IMR-90 (cell line): ENCODE measurements at regions not wholly inside any gene's neighbourhood (a gene's known extent, or its start where the extent isn't known, plus 50 kb on each side); places are given as distances from the start of the nearest gene placed in this dataset.
A peak's percentile ranks its signal among the peaks of the same experiment; 100 is the strongest.

Experiments
- BHLHE40 ChIP-seq: fragments of 150-350 bp; IDR thresholded peaks from 2 replicates; pipeline ENCODE4 v1.6.1; 2016; ENCODE audit warnings: mild to moderate bottlenecking, low read depth, low read length
- CEBPB ChIP-seq: IDR thresholded peaks from 2 replicates; pipeline ENCODE4 v1.6.1; 2012; ENCODE audit warnings: low read depth, low read length, improper control_type of control experiment
- FOS ChIP-seq: fragments of 150-350 bp; IDR thresholded peaks from 2 replicates; pipeline ENCODE4 v1.6.1; 2016; ENCODE audit warnings: low read depth, low read length
- MAZ ChIP-seq: IDR thresholded peaks from 2 replicates; pipeline ENCODE4 v1.6.1; 2012; ENCODE audit warnings: low read depth, mild to moderate bottlenecking, low read length, improper control_type of control experiment, moderate library complexity, borderline replicate concordance
- POLR2A ChIP-seq: IDR thresholded peaks from 2 replicates; pipeline ENCODE4 v1.6.1; 2012; ENCODE audit warnings: mild to moderate bottlenecking, low read depth, low read length
- RFX5 ChIP-seq: IDR thresholded peaks from 2 replicates; pipeline ENCODE4 v1.8.0; 2012; ENCODE audit warnings: low read depth, mild to moderate bottlenecking, low read length, moderate library complexity
- SMC3 ChIP-seq: fragments of 150-350 bp; IDR thresholded peaks from 2 replicates; pipeline ENCODE4 v1.6.1; 2016; ENCODE audit warnings: low read depth, mild to moderate bottlenecking, antibody characterized with exemption, low read length, moderate library complexity
- USF2 ChIP-seq: fragments of 150-350 bp; IDR thresholded peaks from 2 replicates; pipeline ENCODE4 v1.6.1; 2017; ENCODE audit warnings: mild to moderate bottlenecking, antibody characterized with exemption, low read length, low read depth
- TF ChIP-seq, protein P1 (sequence below): conservative IDR thresholded peaks from 2 replicates; pipeline ENCODE4 v1.5.1; 2012; ENCODE audit warnings: mild to moderate bottlenecking, low read depth, low read length, improper control_type of control experiment

GRCh38 chr5:99032234-99033013 lies 103.6 kb upstream of the CHD1 start:
- no peak for TF ChIP-seq POLR2A
- TF ChIP-seq, protein P1, sequence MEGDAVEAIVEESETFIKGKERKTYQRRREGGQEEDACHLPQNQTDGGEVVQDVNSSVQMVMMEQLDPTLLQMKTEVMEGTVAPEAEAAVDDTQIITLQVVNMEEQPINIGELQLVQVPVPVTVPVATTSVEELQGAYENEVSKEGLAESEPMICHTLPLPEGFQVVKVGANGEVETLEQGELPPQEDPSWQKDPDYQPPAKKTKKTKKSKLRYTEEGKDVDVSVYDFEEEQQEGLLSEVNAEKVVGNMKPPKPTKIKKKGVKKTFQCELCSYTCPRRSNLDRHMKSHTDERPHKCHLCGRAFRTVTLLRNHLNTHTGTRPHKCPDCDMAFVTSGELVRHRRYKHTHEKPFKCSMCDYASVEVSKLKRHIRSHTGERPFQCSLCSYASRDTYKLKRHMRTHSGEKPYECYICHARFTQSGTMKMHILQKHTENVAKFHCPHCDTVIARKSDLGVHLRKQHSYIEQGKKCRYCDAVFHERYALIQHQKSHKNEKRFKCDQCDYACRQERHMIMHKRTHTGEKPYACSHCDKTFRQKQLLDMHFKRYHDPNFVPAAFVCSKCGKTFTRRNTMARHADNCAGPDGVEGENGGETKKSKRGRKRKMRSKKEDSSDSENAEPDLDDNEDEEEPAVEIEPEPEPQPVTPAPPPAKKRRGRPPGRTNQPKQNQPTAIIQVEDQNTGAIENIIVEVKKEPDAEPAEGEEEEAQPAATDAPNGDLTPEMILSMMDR = peak; percentile 90
- TF ChIP-seq MAZ = no peak
- no peak for TF ChIP-seq RFX5
- peak; percentile 85 for TF ChIP-seq SMC3
- no peak for TF ChIP-seq USF2
- 0 out of 2 replicates have a peak, but pooled peaks have one; percentile 41 for TF ChIP-seq CEBPB
- TF ChIP-seq BHLHE40 = no peak
- no peak for TF ChIP-seq FOS
